ENCODE measurements at regions not wholly inside any gene's neighbourhood (a gene's known extent, or its start where the extent isn't known, plus 50 kb on each side); places are given as distances from the start of the nearest gene placed in this dataset.

DNA sequence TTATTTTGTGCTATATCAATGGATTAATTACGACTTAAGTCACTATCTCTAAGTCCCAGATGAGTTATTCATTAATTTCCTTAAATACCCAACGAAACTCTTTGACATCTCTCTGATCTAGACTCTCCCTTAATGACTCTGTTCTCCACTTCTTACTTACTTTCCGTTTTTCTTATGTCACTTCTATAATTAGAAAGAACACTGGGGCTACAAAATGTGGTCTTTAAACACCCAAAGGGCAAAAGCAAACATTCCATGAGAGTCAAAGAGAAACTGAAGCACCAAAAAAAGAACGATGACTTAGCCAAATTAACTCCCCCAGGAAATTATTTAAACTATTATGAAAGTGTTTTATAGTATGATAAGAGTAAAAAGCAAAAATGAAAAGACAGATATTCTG is 166.4 kb upstream of the UBE2E2 start:
- TF ChIP-seq RCOR1 (IDR thresholded peaks at IDR 0.05; ENCODE audit: low read length) (no peak), EP300 (IDR thresholded peaks at IDR 0.05; ENCODE audit: borderline replicate concordance in 1 of 2, low read depth in 1 of 2, low read length in 1 of 2) (no peak)
- TF ChIP-seq, protein P1, sequence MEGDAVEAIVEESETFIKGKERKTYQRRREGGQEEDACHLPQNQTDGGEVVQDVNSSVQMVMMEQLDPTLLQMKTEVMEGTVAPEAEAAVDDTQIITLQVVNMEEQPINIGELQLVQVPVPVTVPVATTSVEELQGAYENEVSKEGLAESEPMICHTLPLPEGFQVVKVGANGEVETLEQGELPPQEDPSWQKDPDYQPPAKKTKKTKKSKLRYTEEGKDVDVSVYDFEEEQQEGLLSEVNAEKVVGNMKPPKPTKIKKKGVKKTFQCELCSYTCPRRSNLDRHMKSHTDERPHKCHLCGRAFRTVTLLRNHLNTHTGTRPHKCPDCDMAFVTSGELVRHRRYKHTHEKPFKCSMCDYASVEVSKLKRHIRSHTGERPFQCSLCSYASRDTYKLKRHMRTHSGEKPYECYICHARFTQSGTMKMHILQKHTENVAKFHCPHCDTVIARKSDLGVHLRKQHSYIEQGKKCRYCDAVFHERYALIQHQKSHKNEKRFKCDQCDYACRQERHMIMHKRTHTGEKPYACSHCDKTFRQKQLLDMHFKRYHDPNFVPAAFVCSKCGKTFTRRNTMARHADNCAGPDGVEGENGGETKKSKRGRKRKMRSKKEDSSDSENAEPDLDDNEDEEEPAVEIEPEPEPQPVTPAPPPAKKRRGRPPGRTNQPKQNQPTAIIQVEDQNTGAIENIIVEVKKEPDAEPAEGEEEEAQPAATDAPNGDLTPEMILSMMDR (IDR thresholded peaks at IDR 0.05), result no peak
- TF ChIP-seq, protein P2, sequence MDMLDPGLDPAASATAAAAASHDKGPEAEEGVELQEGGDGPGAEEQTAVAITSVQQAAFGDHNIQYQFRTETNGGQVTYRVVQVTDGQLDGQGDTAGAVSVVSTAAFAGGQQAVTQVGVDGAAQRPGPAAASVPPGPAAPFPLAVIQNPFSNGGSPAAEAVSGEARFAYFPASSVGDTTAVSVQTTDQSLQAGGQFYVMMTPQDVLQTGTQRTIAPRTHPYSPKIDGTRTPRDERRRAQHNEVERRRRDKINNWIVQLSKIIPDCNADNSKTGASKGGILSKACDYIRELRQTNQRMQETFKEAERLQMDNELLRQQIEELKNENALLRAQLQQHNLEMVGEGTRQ (IDR thresholded peaks at IDR 0.05; ENCODE audit: borderline replicate concordance, low read depth, low read length), result no peak
- TF ChIP-seq, protein P3, sequence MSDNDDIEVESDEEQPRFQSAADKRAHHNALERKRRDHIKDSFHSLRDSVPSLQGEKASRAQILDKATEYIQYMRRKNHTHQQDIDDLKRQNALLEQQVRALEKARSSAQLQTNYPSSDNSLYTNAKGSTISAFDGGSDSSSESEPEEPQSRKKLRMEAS (IDR thresholded peaks at IDR 0.05; ENCODE audit: low read depth), result no peak

All from SK-N-SH (cell line).